CD4-positive, CD25-positive, alpha-beta regulatory T cell (primary cell): ENCODE measurements at regions not wholly inside any gene's neighbourhood (a gene's known extent, or its start where the extent isn't known, plus 50 kb on each side); places are given as distances from the start of the nearest gene placed in this dataset.
"Not testable (repeated sequence)": the region's sequence is repeated elsewhere in the genome, so short reads cannot be mapped to it uniquely, and the experiment has no call there.

Experiments
- ATAC-seq, 2 donors: fragments of 150-1000 bp; cut with Tn5 transposase; one replicate each; pipeline ENCODE4 v1.10.0; 2021; ENCODE audit warnings: low read depth in 2 of 2, moderate number of reproducible peaks in 2 of 2, moderate library complexity in 1 of 2
- DNase-seq, 3 donors: peaks; one replicate each; pipeline versions ENCODE4 v3.0.0 to v3.0.0-alpha.2; 2012 to 2022; ENCODE audit warnings: mixed read lengths in 1 of 3
- H3K27ac ChIP-seq: one replicate; pipeline ENCODE4 v1.7.0; 2013; ENCODE audit warnings: mild to moderate bottlenecking, low read length; ENCODE audit not compliant: insufficient read depth, poor library complexity, severe bottlenecking
- H3K27me3 ChIP-seq: one replicate; pipeline ENCODE4 v1.7.0; 2013; ENCODE audit warnings: low read length; ENCODE audit not compliant: control insufficient read depth, insufficient read depth
- H3K36me3 ChIP-seq: one replicate; pipeline ENCODE4 v1.7.0; 2013; ENCODE audit warnings: mild to moderate bottlenecking, low read length, moderate library complexity; ENCODE audit not compliant: control insufficient read depth, insufficient read depth
- H3K4me1 ChIP-seq: 2 replicates; pipeline ENCODE4 v1.7.0; 2013; ENCODE audit warnings: mild to moderate bottlenecking, low read length; ENCODE audit not compliant: insufficient read depth, control insufficient read depth, poor library complexity, severe bottlenecking
- H3K4me3 ChIP-seq: one replicate; pipeline ENCODE4 v1.7.0; 2013; ENCODE audit warnings: low read depth, mild to moderate bottlenecking, low read length, moderate library complexity
- H3K9me3 ChIP-seq, 2 experiments: 1 replicate in 1 of 2; 2 replicates in 1 of 2; pipeline ENCODE4 v1.7.0; 2013; ENCODE audit warnings: low read length in 2 of 2, mild to moderate bottlenecking in 1 of 2, moderate library complexity in 1 of 2; ENCODE audit not compliant: control insufficient read depth in 2 of 2
- H3K27ac Mint-ChIP-seq, 3 donors: one replicate each; pipeline ENCODE4 v1.8.0; 2020 to 2022; ENCODE audit warnings: mild to moderate bottlenecking in 3 of 3, mixed read lengths in 3 of 3, moderate library complexity in 2 of 3
- H3K27me3 Mint-ChIP-seq: one replicate; pipeline ENCODE4 v1.8.0; 2022; ENCODE audit warnings: mild to moderate bottlenecking, mixed read lengths
- H3K36me3 Mint-ChIP-seq: one replicate; pipeline ENCODE4 v1.8.0; 2020; ENCODE audit warnings: mixed read lengths
- H3K4me1 Mint-ChIP-seq, 4 donors: one replicate each; pipeline ENCODE4 v1.8.0; 2020 to 2022; ENCODE audit warnings: mixed read lengths in 4 of 4, mild to moderate bottlenecking in 1 of 4
- H3K4me3 Mint-ChIP-seq, 4 donors: one replicate each; pipeline ENCODE4 v1.8.0; 2020 to 2022; ENCODE audit warnings: mild to moderate bottlenecking in 4 of 4, mixed read lengths in 4 of 4, moderate library complexity in 3 of 4
- H3K9me3 Mint-ChIP-seq, 7 donors: one replicate each; pipeline ENCODE4 v1.8.0; 2020 to 2022; ENCODE audit warnings: mixed read lengths in 7 of 7, mild to moderate bottlenecking in 3 of 7, moderate library complexity in 2 of 7

DNA sequence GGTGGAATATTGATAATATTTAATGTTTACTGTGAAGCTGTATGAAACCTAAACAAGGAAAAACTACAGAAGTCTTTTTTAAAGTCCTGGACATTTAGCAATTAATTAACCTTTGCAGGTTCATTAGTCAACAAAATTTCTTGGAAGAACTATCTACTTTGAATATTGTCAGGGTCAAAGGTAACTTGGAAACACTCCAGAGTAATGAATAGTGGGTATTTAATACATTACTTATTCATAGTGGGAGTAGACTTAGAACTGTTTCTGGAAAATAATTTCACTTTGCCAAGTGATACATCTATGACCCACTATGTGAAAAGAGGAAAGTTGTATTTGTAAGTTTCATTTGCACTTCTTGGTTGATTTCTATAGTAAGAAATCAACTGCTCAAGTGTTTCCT is 319.1 kb downstream of the TFAP2B start:
- Histone ChIP-seq H3K4me1 (no peaks in the 10 kb centered on the region), H3K27me3 (no peaks in the 10 kb centered on the region), H3K27ac (no peak overlapping the region), H3K9me3 (peaks cover 0 to 3% of the 10 kb centered on the region in 2 experiments), H3K4me3 (no peak overlapping the region), H3K36me3 (no peaks in the 10 kb centered on the region)
- no peak for DNase-seq
- no peak for ATAC-seq
- Mint-ChIP-seq H3K4me1 (no peaks in the 10 kb centered on the region), H3K27ac (no peak overlapping the region), H3K9me3 (peaks cover 1 to 15% (median 7%) of the 10 kb centered on the region in 7 donors), H3K4me3 (no peak overlapping the region), H3K27me3 (no peaks in the 10 kb centered on the region), H3K36me3 (no peaks in the 10 kb centered on the region)

DNA sequence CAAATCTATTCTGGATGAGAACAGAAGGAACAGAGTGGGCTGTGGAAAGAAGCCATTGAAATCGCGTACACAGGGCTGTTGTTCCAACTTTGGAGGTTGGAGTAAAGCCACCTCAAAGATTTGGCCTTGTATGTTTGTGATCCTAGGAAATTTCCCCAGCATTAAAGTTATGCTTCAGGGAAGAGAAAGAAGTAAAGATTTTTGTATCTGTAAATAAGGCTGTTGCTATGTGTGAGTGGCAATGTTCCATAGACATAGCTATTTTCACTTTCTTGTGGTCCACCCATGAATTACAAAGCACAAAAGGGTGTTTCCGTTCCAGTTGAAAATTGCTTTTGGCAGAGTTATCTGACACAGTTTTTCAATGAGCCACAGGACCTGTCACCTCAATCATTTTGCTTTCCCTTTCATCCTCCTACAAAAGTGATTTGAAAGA is 321.3 kb downstream of the TFAP2B start:
- peaks cover 0 to 3% of the 10 kb centered on the region in 2 experiments for H3K9me3 ChIP-seq
- no peaks in the 10 kb centered on the region for H3K27me3 Mint-ChIP-seq
- no peaks in the 10 kb centered on the region for H3K36me3 ChIP-seq
- DNase-seq (no peak), ATAC-seq (no peak)
- H3K4me3 Mint-ChIP-seq: no peak overlapping the region
- H3K27ac Mint-ChIP-seq: no peak overlapping the region
- H3K27me3 ChIP-seq: no peaks in the 10 kb centered on the region
- H3K27ac ChIP-seq: no peak overlapping the region
- no peak overlapping the region for H3K4me3 ChIP-seq
- no peaks in the 10 kb centered on the region for H3K4me1 ChIP-seq
- no peaks in the 10 kb centered on the region for H3K36me3 Mint-ChIP-seq
- no peaks in the 10 kb centered on the region for H3K4me1 Mint-ChIP-seq
- peaks cover 1 to 13% (median 6%) of the 10 kb centered on the region in 7 donors for H3K9me3 Mint-ChIP-seq

DNA sequence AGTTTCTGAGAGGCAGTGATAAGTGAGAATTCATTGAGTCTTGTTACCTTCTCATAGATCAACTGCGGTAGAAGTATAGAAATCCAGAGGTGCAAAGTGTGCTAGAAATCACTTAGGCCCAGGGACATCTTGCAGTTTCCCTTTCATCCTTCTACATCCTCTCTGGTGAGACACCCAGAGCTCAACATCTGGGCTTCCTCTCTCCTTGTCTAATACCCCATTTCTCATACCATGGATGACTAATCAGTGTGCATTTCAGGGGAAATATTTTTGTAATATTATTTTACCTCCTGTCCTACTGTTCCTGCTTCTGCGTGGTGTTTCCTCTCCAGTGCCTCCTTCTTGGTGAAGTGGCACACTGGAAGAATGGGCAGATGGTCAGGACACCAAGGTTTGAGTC is 322.4 kb downstream of the TFAP2B start:
- no peaks in the 10 kb centered on the region for H3K27me3 Mint-ChIP-seq
- H3K36me3 ChIP-seq: no peaks in the 10 kb centered on the region
- no peak overlapping the region for H3K4me3 Mint-ChIP-seq
- H3K27ac ChIP-seq: no peak overlapping the region
- no peaks in the 10 kb centered on the region for H3K27me3 ChIP-seq
- no peak for DNase-seq
- ATAC-seq: no peak
- no peaks in the 10 kb centered on the region for H3K4me1 Mint-ChIP-seq
- H3K9me3 ChIP-seq: peaks cover 0 to 3% of the 10 kb centered on the region in 2 experiments
- H3K4me3 ChIP-seq: no peak overlapping the region
- H3K27ac Mint-ChIP-seq: no peak overlapping the region
- no peaks in the 10 kb centered on the region for H3K4me1 ChIP-seq
- H3K36me3 Mint-ChIP-seq: no peaks in the 10 kb centered on the region
- H3K9me3 Mint-ChIP-seq: peaks cover 0 to 16% (median 5%) of the 10 kb centered on the region in 7 donors

DNA sequence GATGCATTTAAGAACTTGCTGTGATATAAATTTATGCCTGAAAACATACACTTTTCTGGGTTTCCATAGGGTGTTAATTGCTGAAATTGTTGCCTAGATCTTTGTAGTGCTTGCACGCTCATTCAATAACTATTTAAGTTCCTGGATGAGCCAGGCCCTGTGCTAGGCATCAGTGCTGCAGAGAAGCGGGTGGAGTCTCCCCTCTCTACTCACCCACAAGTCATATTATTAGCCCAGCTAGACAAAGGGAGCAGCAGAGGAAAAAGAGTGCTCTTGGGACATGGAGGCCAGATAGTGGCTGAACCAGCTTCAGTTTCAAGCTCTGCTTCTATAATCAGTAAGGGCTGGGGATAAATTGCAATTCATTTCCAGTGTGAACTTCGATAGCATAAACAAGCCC is 329.1 kb downstream of the TFAP2B start:
- Mint-ChIP-seq H3K9me3 (peaks cover 0 to 17% (median 7%) of the 10 kb centered on the region in 7 donors), H3K4me3 (no peak overlapping the region)

DNA sequence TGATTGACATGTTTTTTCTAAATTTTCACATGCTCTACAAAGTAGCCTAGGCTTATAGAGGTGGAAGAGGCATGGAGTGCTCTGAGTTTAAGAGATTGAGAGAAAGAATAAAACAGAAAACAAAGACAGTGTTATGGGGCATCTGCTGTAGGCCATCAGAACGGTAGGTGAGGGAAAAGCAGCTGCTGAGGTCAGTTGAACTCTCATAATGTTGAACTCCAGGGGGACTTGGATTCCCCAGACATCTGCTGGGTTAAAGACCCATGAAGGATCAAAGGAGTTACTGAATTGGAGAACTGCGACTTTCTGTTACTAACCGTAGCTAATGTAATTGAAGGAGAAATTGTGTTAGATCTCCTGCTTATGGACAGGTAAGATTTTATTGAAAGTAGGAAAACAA is 333.9 kb downstream of the TFAP2B start:
- no peaks in the 10 kb centered on the region for H3K27me3 Mint-ChIP-seq
- DNase-seq: no peak
- Histone ChIP-seq H3K27me3 (no peaks in the 10 kb centered on the region), H3K36me3 (no peaks in the 10 kb centered on the region), H3K4me3 (no peak overlapping the region), H3K4me1 (no peaks in the 10 kb centered on the region), H3K9me3 (no peaks in the 10 kb centered on the region), H3K27ac (no peak overlapping the region)
- ATAC-seq: no peak
- H3K27ac Mint-ChIP-seq: no peak overlapping the region
- H3K4me1 Mint-ChIP-seq: no peaks in the 10 kb centered on the region
- H3K9me3 Mint-ChIP-seq: peaks cover 0 to 18% (median 4%) of the 10 kb centered on the region in 7 donors
- no peak overlapping the region for H3K4me3 Mint-ChIP-seq
- no peaks in the 10 kb centered on the region for H3K36me3 Mint-ChIP-seq

More for the DNA sequence above, 329.1 kb downstream of the TFAP2B start:
- no peaks in the 10 kb centered on the region for H3K4me1 Mint-ChIP-seq
- Histone ChIP-seq H3K9me3 (no peaks in the 10 kb centered on the region), H3K4me1 (no peaks in the 10 kb centered on the region), H3K4me3 (no peak overlapping the region), H3K36me3 (no peaks in the 10 kb centered on the region), H3K27me3 (no peaks in the 10 kb centered on the region), H3K27ac (no peak overlapping the region)
- H3K27me3 Mint-ChIP-seq: no peaks in the 10 kb centered on the region
- no peak overlapping the region for H3K27ac Mint-ChIP-seq
- H3K36me3 Mint-ChIP-seq: no peaks in the 10 kb centered on the region
- no peak for DNase-seq
- no peak for ATAC-seq

DNA sequence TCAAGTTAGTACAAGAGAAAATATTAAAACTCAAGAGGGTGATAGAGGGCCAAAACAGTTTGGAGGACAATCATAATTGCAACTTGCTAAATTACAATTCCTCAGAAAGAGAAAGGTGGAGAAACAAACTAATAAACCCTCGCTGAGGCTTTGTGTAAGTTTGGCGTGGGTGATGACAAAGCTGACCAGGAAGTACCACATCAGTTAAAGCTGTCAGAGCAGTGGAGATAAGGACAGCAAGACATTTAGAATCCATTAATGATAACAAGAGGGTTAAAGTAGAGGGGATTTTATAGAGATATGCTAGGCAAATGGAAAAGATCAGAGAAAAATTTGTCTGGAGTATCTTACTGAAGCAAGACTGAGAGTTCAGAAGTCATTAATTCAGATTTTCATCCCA is 334.4 kb downstream of the TFAP2B start:
- no peak for ATAC-seq
- DNase-seq: no peak
- no peaks in the 10 kb centered on the region for H3K4me1 Mint-ChIP-seq
- H3K27me3 Mint-ChIP-seq: no peaks in the 10 kb centered on the region
- H3K4me3 ChIP-seq: no peak overlapping the region
- no peaks in the 10 kb centered on the region for H3K9me3 ChIP-seq
- no peaks in the 10 kb centered on the region for H3K27me3 ChIP-seq
- H3K4me1 ChIP-seq: no peaks in the 10 kb centered on the region
- no peak overlapping the region for H3K4me3 Mint-ChIP-seq
- no peaks in the 10 kb centered on the region for H3K36me3 Mint-ChIP-seq
- H3K27ac ChIP-seq: no peak overlapping the region
- H3K9me3 Mint-ChIP-seq: peaks cover 0 to 18% (median 5%) of the 10 kb centered on the region in 7 donors
- no peak overlapping the region for H3K27ac Mint-ChIP-seq
- no peaks in the 10 kb centered on the region for H3K36me3 ChIP-seq

DNA sequence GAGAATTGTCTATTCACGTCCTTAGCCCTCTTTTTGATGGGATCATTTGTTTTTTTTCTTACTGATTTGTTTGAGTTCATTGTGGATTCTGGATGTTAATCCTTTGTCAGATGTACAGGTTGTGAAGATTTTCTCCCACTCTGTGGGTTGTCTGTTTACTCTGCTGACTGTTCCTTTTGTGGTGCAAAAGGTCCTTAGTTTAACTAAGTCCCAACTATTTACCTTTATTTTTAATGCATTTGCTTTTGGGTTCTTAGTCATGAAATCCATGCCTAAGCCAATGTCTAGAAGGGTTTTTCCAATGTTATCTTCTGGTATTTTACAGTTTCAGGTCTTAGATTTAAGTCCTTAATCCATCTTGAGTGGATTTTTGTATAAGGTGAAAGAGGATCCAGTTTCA is 336.3 kb downstream of the TFAP2B start:
- not testable (repeated sequence) for DNase-seq

GRCh38 chr6:51159260-51159659 is 340.6 kb downstream of the TFAP2B start:
- H3K4me1 Mint-ChIP-seq, H3K36me3 Mint-ChIP-seq, DNase-seq, H3K27ac ChIP-seq, H3K27me3 ChIP-seq, ATAC-seq, H3K27me3 Mint-ChIP-seq, H3K4me3 Mint-ChIP-seq, H3K4me3 ChIP-seq, H3K36me3 ChIP-seq, H3K4me1 ChIP-seq, H3K27ac Mint-ChIP-seq, H3K9me3 ChIP-seq: not testable (repeated sequence)
- H3K9me3 Mint-ChIP-seq: peaks cover 0 to 17% (median 3%) of the 10 kb centered on the region in 7 donors

More for the DNA sequence above, 336.3 kb downstream of the TFAP2B start:
- not testable (repeated sequence) for H3K27ac ChIP-seq, H3K4me1 ChIP-seq, H3K36me3 ChIP-seq, ATAC-seq, H3K9me3 ChIP-seq, H3K36me3 Mint-ChIP-seq, H3K27me3 Mint-ChIP-seq, H3K4me1 Mint-ChIP-seq, H3K4me3 ChIP-seq, H3K27me3 ChIP-seq, H3K4me3 Mint-ChIP-seq, H3K27ac Mint-ChIP-seq
- H3K9me3 Mint-ChIP-seq: peaks cover 0 to 21% (median 4%) of the 10 kb centered on the region in 7 donors
